Activated CD8-positive, alpha-beta memory T cell treated with anti-CD3 and anti-CD28 coated beads for 48 hours (primary cell): ENCODE measurements at regions not wholly inside any gene's neighbourhood (a gene's known extent, or its start where the extent isn't known, plus 50 kb on each side); places are given as distances from the start of the nearest gene placed in this dataset.

Source experiments
- DNase-seq, 3 experiments: peaks; one replicate each; pipeline ENCODE4 v3.0.0-alpha.2; 2020; ENCODE audit warnings: low read depth in 2 of 3, low spot score in 2 of 3

DNA sequence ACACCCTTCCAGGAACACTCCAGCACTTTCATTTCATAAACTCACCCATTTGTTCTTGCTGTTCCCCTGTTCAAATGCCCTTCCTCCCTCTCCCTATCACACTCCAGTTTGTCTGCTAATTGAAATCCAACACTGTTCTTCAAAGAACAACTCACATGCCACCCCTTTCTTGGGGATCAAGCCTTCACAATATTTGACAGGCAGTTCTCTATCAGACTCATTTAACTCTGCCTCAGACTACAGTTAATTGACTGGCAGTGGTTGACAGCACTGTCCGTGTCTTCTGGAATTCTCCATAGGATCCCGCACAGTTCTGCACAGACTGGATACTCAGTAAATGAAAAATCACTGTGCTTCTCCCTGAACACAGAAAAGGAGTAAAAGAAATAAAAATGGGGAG lies 87.8 kb downstream of the PMP22 start:
- DNase-seq = no peak

DNA sequence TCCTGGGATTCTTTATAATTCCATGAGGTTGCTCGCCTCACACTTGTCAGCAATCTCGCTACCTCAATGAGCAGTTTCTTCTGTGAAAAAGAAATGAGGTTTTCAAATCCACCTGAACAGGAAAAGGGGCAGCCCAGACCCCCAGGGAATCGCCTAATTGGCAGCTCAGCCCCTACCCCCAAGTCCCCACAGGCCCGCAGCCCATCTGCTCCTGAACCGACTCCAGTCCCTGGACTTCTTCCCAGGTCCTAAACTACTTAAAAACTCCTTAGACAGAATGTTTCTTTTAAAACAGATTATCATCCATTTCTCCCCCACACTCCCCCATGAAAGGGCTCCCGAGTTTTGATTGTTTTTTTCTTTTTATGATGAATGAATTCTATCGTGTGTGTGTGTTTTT lies 89.8 kb downstream of the PMP22 start:
- DNase-seq = no peak

GRCh38 chr17:15171167-15172047 lies 93.7 kb downstream of the PMP22 start:
- peak; percentile 1 to 6 (median 4) for DNase-seq

DNA sequence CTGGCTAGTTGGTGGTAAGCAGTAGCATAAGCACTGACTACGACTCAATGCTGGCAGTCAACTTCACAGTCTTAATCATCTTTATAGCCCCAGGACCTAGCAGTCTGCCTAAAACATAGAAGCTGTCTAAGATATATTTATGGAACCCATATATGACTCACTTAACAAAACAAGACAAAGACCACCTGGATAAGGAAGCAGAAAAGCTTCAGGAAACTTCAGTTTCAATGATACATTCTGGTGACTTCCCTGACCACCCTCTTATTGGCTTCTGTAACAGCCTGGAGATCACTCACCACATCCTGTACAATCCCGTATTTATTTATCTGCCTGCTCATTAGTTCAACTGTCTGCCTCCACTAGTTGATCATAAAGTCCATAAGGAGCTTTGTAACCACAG lies 95.5 kb downstream of the PMP22 start:
- no peak for DNase-seq

DNA sequence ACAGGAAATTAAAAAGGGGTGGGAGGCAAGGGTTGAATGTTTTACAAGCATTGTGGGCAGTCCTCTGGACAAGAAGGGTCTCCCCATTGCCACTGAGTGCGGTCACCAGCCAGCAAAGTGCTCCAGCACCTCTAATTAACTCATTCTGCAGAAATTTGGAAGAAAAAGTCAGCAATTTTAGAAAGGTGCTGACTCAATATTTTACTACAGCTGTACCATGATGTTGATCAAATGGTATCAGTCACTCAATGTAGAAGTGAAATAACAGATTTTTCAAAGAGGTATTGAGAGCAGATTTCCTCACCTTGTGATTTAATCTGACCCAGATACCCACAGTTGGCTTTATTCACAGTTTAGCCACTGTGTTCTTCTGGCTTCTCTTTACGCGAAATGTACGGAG lies 96.7 kb downstream of the PMP22 start:
- DNase-seq = no peak

DNA sequence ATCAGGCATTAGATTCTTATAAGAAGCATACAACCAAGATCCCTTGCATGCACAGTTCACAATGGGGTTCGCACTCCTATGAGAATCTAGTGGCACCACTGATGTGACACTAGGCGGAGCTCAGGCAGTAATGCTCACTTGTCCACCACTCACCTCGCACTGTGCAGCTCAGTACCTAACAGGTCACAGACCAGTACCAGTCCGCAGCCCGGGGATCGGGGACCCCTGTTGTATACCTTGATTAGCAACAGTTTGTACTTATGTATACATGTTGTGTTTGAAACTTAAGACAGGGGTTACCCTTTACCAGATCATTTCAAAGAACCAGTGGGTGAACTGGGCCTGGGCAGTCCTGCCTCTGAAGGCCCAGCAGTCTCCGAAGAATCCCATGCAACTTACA lies 103.7 kb downstream of the PMP22 start:
- DNase-seq = no peak

- no peak for DNase-seq
These were observed 108.1 kb downstream of the PMP22 start for GRCh38 chr17:15157051-15157450.

DNA sequence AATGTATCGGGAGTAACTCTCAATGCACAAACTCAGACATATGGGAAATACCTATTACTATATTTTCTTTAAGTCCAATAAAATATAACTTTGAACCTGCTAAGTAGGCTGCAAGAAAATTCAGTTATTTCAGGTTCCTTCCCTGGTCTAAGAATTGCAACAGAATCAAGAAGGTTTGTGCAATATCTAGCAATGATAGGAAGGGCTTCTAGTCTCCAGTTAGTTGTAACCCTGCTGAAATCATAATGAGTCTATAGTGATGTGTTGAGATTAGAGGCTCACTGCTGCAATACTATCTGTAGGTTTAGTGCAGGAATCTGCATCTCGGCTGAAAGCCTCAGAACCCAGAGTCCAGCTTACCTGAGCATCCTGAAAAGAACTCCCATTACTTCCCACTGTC lies 110.5 kb downstream of the PMP22 start:
- no peak for DNase-seq

GRCh38 chr17:15145621-15146020 lies 119.5 kb downstream of the PMP22 start:
- DNase-seq = no peak

GRCh38 chr17:15143524-15143923 lies 121.6 kb downstream of the PMP22 start:
- no peak for DNase-seq

DNA sequence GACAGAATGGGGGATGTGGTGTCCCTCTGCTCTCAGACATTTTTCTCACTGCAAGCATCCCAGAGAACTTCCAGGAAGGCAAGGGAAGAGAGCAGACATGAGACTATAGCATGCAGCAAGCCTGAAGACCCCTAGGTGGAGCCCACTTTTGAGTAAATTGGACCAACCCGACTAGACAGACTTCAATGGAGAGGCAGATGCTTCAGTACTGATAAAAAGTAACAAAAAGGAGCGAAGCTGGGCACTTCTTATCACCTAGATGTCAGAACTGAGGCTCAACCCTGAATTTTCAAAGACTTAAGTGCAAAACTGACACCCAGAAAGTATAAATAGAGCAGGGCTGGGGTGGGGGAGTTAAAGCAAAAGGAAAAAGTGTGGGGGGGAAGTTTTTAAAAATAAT lies 130.8 kb downstream of the PMP22 start:
- DNase-seq = no peak

GRCh38 chr17:15133826-15134225 lies 131.3 kb downstream of the PMP22 start:
- DNase-seq = no peak

GRCh38 chr17:15133143-15133542 lies 132.0 kb downstream of the PMP22 start:
- DNase-seq = no peak

GRCh38 chr17:15130426-15130825 lies 134.7 kb downstream of the PMP22 start:
- DNase-seq = no peak

GRCh38 chr17:15129986-15130385 lies 135.1 kb downstream of the PMP22 start:
- DNase-seq = no peak

DNA sequence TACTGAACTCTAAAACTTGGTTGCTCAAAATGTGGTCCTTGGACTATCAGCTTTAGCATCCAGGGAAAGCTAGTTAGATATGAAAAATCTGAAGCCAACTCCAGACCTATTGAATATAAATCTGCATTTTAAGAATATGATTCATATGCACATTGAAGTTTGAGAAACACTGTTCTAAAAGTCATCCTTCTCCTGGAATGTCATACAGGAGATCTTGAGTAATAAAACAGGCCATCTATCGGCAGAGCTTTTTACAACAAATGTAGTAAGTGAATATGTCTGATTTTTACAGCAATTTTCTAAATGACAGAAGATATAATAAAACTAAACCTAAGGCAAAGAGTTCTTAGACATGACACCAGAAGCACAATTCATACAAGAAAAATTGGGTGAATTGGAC lies 140.4 kb downstream of the PMP22 start:
- DNase-seq = no peak

- DNase-seq = no peak
These were observed 140.9 kb downstream of the PMP22 start for GRCh38 chr17:15124264-15124595.

- DNase-seq = no peak
These were observed 141.4 kb downstream of the PMP22 start for GRCh38 chr17:15123593-15124263.

- DNase-seq = no peak
These were observed 142.3 kb downstream of the PMP22 start for GRCh38 chr17:15122857-15123256.

DNA sequence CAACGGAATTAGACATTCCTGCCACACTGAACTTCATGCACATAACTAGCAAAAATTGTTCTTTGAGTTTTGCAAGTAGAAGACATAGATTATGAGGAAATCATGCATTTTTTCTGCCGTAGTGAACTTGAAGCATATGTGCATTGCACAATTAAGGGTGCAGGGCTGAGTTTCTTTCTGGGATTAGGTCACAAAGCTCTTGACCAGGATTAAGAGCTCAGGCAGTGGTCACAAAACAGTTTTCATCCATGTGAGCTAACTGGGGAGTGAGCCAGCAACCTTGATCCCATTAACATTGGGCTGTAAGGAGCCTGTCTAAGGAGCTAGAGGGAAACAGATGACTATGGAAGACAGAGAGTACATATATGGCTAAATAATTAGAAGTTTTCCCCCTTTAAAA lies 143.7 kb downstream of the PMP22 start:
- DNase-seq = no peak

- no peak for DNase-seq
These were observed 145.2 kb downstream of the PMP22 start for GRCh38 chr17:15119968-15120367.

DNA sequence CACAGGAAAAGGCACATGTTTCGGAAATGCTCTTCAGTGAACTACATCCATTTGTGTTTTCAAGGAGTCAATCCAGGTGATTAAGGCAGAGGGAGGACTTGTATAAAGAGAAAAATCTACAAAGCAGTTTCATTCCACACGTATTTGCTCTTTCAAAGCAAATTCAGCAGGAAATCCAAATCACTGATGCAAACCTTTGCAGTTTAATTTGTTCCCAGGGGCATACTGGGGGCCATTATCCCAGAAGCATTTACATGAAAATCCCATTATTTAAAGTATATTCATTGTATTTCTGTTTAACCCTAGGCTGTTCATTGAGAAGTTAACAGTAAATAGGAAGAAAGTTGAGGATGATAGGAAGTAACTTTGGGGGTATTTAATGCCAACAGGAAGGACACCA lies 147.9 kb downstream of the PMP22 start:
- no peak for DNase-seq
